ENCODE measurements at regions not wholly inside any gene's neighbourhood (a gene's known extent, or its start where the extent isn't known, plus 50 kb on each side); places are given as distances from the start of the nearest gene placed in this dataset.

- CTCF ChIA-PET = no interaction called here
- TF ChIP-seq ZNF302 (tag by site-specific recombination; IDR thresholded peaks at IDR 0.05; ENCODE audit: low read depth) (no peak), ZFP69B (tag by site-specific recombination; IDR thresholded peaks at IDR 0.05) (no peak), ZBTB8A (tag by site-specific recombination; IDR thresholded peaks at IDR 0.05) (no peak), ZNF16 (tag by site-specific recombination; IDR thresholded peaks at IDR 0.05; ENCODE audit: low read depth) (no peak), ZFHX2 (tag by site-specific recombination; conservative IDR thresholded peaks at IDR 0.05) (no peak), ZNF76 (tag by site-specific recombination; IDR thresholded peaks at IDR 0.05; ENCODE audit: borderline replicate concordance, low read depth) (no peak), ZBTB21 (tag by site-specific recombination; IDR thresholded peaks at IDR 0.05) (no peak), PBX3 (CRISPR knock-in tag; IDR thresholded peaks at IDR 0.05) (no peak), SCRT2 (tag by site-specific recombination; IDR thresholded peaks at IDR 0.05) (no peak), ZNF157 (tag by site-specific recombination; IDR thresholded peaks at IDR 0.05) (no peak), KLF1 (tag by site-specific recombination; IDR thresholded peaks at IDR 0.05) (no peak), ZNF677 (tag by site-specific recombination; IDR thresholded peaks at IDR 0.05) (no peak), ZNF140 (tag by site-specific recombination; IDR thresholded peaks at IDR 0.05) (no peak), ZNF530 (tag by site-specific recombination; IDR thresholded peaks at IDR 0.05; ENCODE audit: low read depth) (no peak), ZNF292 (tag by site-specific recombination; IDR thresholded peaks at IDR 0.05; ENCODE audit: borderline replicate concordance, low read depth) (no peak), ZNF830 (tag by site-specific recombination; IDR thresholded peaks at IDR 0.05; ENCODE audit: low read depth) (no peak)
Observed at GRCh38 chr13:71382285-71382684, 484.7 kb downstream of the DACH1 start.

GRCh38 chr13:71380191-71380590 lies 486.8 kb downstream of the DACH1 start:
- CTCF ChIA-PET = interaction anchor here (0.7 kb wide), 1 partner anchor 680 kb away, joined by 4 read pairs; no protein-coding TSS in a partner anchor
- POLR2A ChIA-PET = no interaction called here

More at GRCh38 chr13:71382285-71382684, 484.7 kb downstream of the DACH1 start:
- Histone ChIP-seq H3K9me3 (ENCODE audit: control insufficient read depth, insufficient read depth, low read depth, low read length) (no peaks in the 10 kb centered on the region), H3K27ac (ENCODE audit: extremely low read depth, low read depth, low read length) (no peak overlapping the region), H3K4me3 (ENCODE audit: low read depth, low read length) (no peak overlapping the region), H3K36me3 (ENCODE audit: control insufficient read depth in 2 of 2, insufficient read depth in 1 of 2, low read length in 2 of 2) (no peaks in the 10 kb centered on the region), H3K4me1 (ENCODE audit: control insufficient read depth, insufficient read depth, low read length) (no peaks in the 10 kb centered on the region)
- POLR2A ChIA-PET = no interaction called here

More at GRCh38 chr13:71380191-71380590, 486.8 kb downstream of the DACH1 start:
- H3K4me1 ChIP-seq (ENCODE audit: control insufficient read depth, insufficient read depth, low read length) = no peaks in the 10 kb centered on the region
- no peak overlapping the region for H3K4me3 ChIP-seq (ENCODE audit: low read depth, low read length)
- no peaks in the 10 kb centered on the region for H3K9me3 ChIP-seq (ENCODE audit: control insufficient read depth, insufficient read depth, low read depth, low read length)
- TF ChIP-seq ZNF629 (tag by site-specific recombination; IDR thresholded peaks at IDR 0.05) (no peak), ZNF19 (tag by site-specific recombination; IDR thresholded peaks at IDR 0.05; ENCODE audit: low read depth) (no peak), MZF1 (tag by site-specific recombination; IDR thresholded peaks at IDR 0.05; ENCODE audit: borderline replicate concordance) (no peak), ZIC2 (tag by site-specific recombination; IDR thresholded peaks at IDR 0.05) (no peak), ZNF23 (tag by site-specific recombination; IDR thresholded peaks at IDR 0.05; ENCODE audit: borderline replicate concordance) (no peak), HOXD13 (CRISPR knock-in tag; IDR thresholded peaks at IDR 0.05; ENCODE audit: borderline replicate concordance) (no peak), ZNF146 (tag by site-specific recombination; IDR thresholded peaks at IDR 0.05) (no peak), BCL6B (tag by site-specific recombination; IDR thresholded peaks at IDR 0.05) (no peak), ELK4 (IDR thresholded peaks at IDR 0.05; ENCODE audit: borderline replicate concordance, low read depth, low read length) (no peak), ZBTB26 (tag by site-specific recombination; optimal IDR thresholded peaks at IDR 0.05) (no peak), ZSCAN23 (tag by site-specific recombination; IDR thresholded peaks at IDR 0.05) (no peak)
- H3K27ac ChIP-seq (ENCODE audit: extremely low read depth, low read depth, low read length) = no peak overlapping the region
- no peaks in the 10 kb centered on the region for H3K36me3 ChIP-seq (ENCODE audit: control insufficient read depth in 2 of 2, insufficient read depth in 1 of 2, low read length in 2 of 2)

All from HEK293 (cell line).